GM12892 (cell line): ENCODE measurements at regions not wholly inside any gene's neighbourhood (a gene's known extent, or its start where the extent isn't known, plus 50 kb on each side); places are given as distances from the start of the nearest gene placed in this dataset.

ENCODE experiments used
- POLR2A ChIP-seq: IDR thresholded peaks from 2 replicates; pipeline ENCODE4 v1.6.1; 2011; ENCODE audit warnings: low read depth, low read length, control low read depth
- POLR2AphosphoS5 ChIP-seq: IDR thresholded peaks from 2 replicates; pipeline ENCODE4 v1.6.1; 2011; ENCODE audit warnings: low read depth, low read length, control low read depth
- TAF1 ChIP-seq: IDR thresholded peaks from 2 replicates; pipeline ENCODE4 v1.6.1; 2011; ENCODE audit warnings: low read depth, mild to moderate bottlenecking, control low read depth, low read length, borderline replicate concordance

- no peak for TF ChIP-seq POLR2AphosphoS5
- no peak for TF ChIP-seq POLR2A
- no peak for TF ChIP-seq TAF1
These were observed 339.7 kb upstream of the NR2F2 start for GRCh38 chr15:95990833-95991232.
